GM12878 (cell line): ENCODE measurements at regions not wholly inside any gene's neighbourhood (a gene's known extent, or its start where the extent isn't known, plus 50 kb on each side); places are given as distances from the start of the nearest gene placed in this dataset.

Experiments
- ATAC-seq: fragments of 200-7000 bp; cut with Tn5 transposase; 3 replicates; pipeline ENCODE4 v1.9.1; 2020; ENCODE audit warnings: mild to moderate bottlenecking, moderate library complexity
- BruUV-seq: library from RNA; stranded (reverse); fragments of 400-500 nt; replicated peaks from 2 replicates; lab custom pipeline; 2021; lab: Mats Ljungman, UMichigan
- CTCF ChIA-PET: fragments of 300-600 bp; sonication (Branson Sonifier 250); formaldehyde crosslinking; extraction: SDS; loops from one replicate; lab custom pipeline; 2021; ENCODE audit warnings: inconsistent platforms; lab: Yijun Ruan, JAX
- POLR2A ChIA-PET: fragments of 350-600 bp; formaldehyde crosslinking; extraction: SDS; loops from one replicate; lab custom pipeline; 2021; ENCODE audit warnings: inconsistent platforms; lab: Charles Lee
- RAD21 ChIA-PET: fragments of 300-600 bp; sonication (Branson Sonifier 250); formaldehyde crosslinking; loops from one replicate; lab custom pipeline; 2023; ENCODE audit warnings: antibody characterized with exemption; ENCODE audit not compliant: unreplicated experiment; lab: Charles Lee
- SMC1A ChIA-PET: fragments of 300-600 bp; sonication (Branson Sonifier 250); formaldehyde crosslinking; loops from one replicate; lab custom pipeline; 2023; ENCODE audit not compliant: unreplicated experiment, uncharacterized antibody; lab: Charles Lee
- DNase-seq: peaks from one replicate; pipeline ENCODE4 v3.0.0-alpha.2; 2011; ENCODE audit warnings: low read depth, low spot score
- FAIRE-seq: peaks from 3 replicates; lab custom pipeline; 2011; peaks lifted over from hg19 to GRCh38; lab: Jason Lieb, UNC
- H2AFZ ChIP-seq: 2 replicates; pipeline ENCODE4 v1.6.0; 2011; ENCODE audit warnings: low read depth, low read length, control low read depth; ENCODE audit not compliant: control insufficient read depth
- H3K27ac ChIP-seq: 2 replicates; pipeline ENCODE4 v1.5.1; 2011; ENCODE audit warnings: control low read depth; ENCODE audit not compliant: control insufficient read depth, insufficient read depth
- H3K27me3 ChIP-seq, 2 experiments: replicated peaks in 1 of 2; 2 replicates each; pipeline versions ENCODE4 v1.6.0 to v1.6.1; 2011; ENCODE audit warnings: low read length in 1 of 2; ENCODE audit not compliant: control insufficient read depth in 2 of 2, insufficient read depth in 2 of 2
- H3K36me3 ChIP-seq, 2 experiments: 2 replicates each; pipeline ENCODE4 v1.5.1; 2011; ENCODE audit warnings: low read length in 1 of 2; ENCODE audit not compliant: control insufficient read depth in 2 of 2, insufficient read depth in 2 of 2
- H3K4me1 ChIP-seq: 2 replicates; pipeline ENCODE4 v1.6.1; 2011; ENCODE audit warnings: mild to moderate bottlenecking, low read length, moderate library complexity, mixed read lengths; ENCODE audit not compliant: control insufficient read depth, insufficient read depth
- H3K4me2 ChIP-seq: 2 replicates; pipeline ENCODE4 v1.6.0; 2011; ENCODE audit warnings: control low read depth; ENCODE audit not compliant: control insufficient read depth, insufficient read depth
- H3K4me3 ChIP-seq: fragments of 200-600 bp; sonication (generic); 2 replicates; pipeline ENCODE4 v1.5.1; 2016
- H3K79me2 ChIP-seq: 2 replicates; pipeline ENCODE4 v1.6.0; 2011; ENCODE audit warnings: low read length; ENCODE audit not compliant: control insufficient read depth, insufficient read depth
- H3K9ac ChIP-seq: 2 replicates; pipeline ENCODE4 v1.8.0; 2011; ENCODE audit warnings: low read length, control low read depth, mixed read lengths; ENCODE audit not compliant: control insufficient read depth, insufficient read depth
- H3K9me3 ChIP-seq: replicated peaks from 3 replicates; pipeline ENCODE4 v1.5.1; 2011; ENCODE audit warnings: mild to moderate bottlenecking, low read length; ENCODE audit not compliant: control insufficient read depth, insufficient read depth
- H4K20me1 ChIP-seq: 2 replicates; pipeline ENCODE4 v1.6.0; 2011; ENCODE audit not compliant: control insufficient read depth, insufficient read depth
- ASH2L ChIP-seq: fragments of 300-600, 200-600 bp; sonication (generic); IDR thresholded peaks from 2 replicates; pipeline ENCODE4 v1.6.1; 2017; ENCODE audit warnings: low read depth, mild to moderate bottlenecking, borderline replicate concordance
- GATAD2B ChIP-seq: fragments of 450-650 bp; conservative IDR thresholded peaks from 2 replicates; pipeline ENCODE4 v1.6.1; 2017; ENCODE audit warnings: low read depth, mild to moderate bottlenecking, moderate library complexity
- JUND ChIP-seq: IDR thresholded peaks from 2 replicates; pipeline ENCODE4 v1.6.1; 2012; ENCODE audit warnings: low read depth, mild to moderate bottlenecking, low read length, improper control_type of control experiment, moderate library complexity
- MTA2 ChIP-seq: fragments of 450-650 bp; IDR thresholded peaks from 2 replicates; pipeline ENCODE4 v1.6.1; 2016; ENCODE audit warnings: low read depth, mild to moderate bottlenecking, moderate library complexity
- POLR2AphosphoS5 ChIP-seq: IDR thresholded peaks from 2 replicates; pipeline ENCODE4 v1.6.1; 2011; ENCODE audit warnings: mild to moderate bottlenecking, low read length, inconsistent platforms
- POU2F2 ChIP-seq: IDR thresholded peaks from 3 replicates; pipeline ENCODE4 v1.6.1; 2011; ENCODE audit warnings: low read depth, mild to moderate bottlenecking, low read length, borderline replicate concordance
- RCOR1 ChIP-seq: conservative IDR thresholded peaks from 2 replicates; pipeline ENCODE4 v1.6.1; 2012; ENCODE audit warnings: low read depth, low read length, improper control_type of control experiment
- SKIL ChIP-seq: fragments of 450-650 bp; IDR thresholded peaks from 2 replicates; pipeline ENCODE4 v1.6.1; 2017; ENCODE audit warnings: mild to moderate bottlenecking, low read depth, inconsistent platforms; ENCODE audit not compliant: poor library complexity, severe bottlenecking
- SUPT20H ChIP-seq: IDR thresholded peaks from 2 replicates; pipeline ENCODE4 v1.6.1; 2011; ENCODE audit warnings: low read depth, mild to moderate bottlenecking, low read length, moderate library complexity, borderline replicate concordance; ENCODE audit not compliant: control insufficient read depth
- TARDBP ChIP-seq: IDR thresholded peaks from 2 replicates; pipeline ENCODE4 v1.6.1; 2016; ENCODE audit warnings: borderline replicate concordance
- ZNF217 ChIP-seq: fragments of 450-650 bp; IDR thresholded peaks from 2 replicates; pipeline ENCODE4 v1.6.1; 2017; ENCODE audit warnings: antibody characterized with exemption, mild to moderate bottlenecking
- WGBS: methylation state at CpG from one replicate; pipeline ENCODE4 v1.1.6; 2016; ENCODE audit warnings: low lambda C conversion rate; ENCODE audit not compliant: insufficient replicate concordance, insufficient coverage; ENCODE audit errors: missing lambda C conversion rate; 5-methylcytosine and 5-hydroxymethylcytosine counted together
- in situ Hi-C: fragments of 300-500 bp; cut with MboI; formaldehyde crosslinking; loops from 9 replicates; pipeline ENCODE4 v1.14.3; 2018; ENCODE audit warnings: mixed read lengths
- intact Hi-C: fragments of 100-400 bp; cut with micrococcal nuclease; formaldehyde crosslinking; loops from one replicate; pipeline ENCODE4 v1.14.2; 2022; ENCODE audit not compliant: unreplicated experiment
- TF ChIP-seq, protein P1 (sequence below): fragments of 450-650 bp; IDR thresholded peaks from 2 replicates; pipeline ENCODE4 v1.6.1; 2017; ENCODE audit warnings: antibody characterized with exemption, mild to moderate bottlenecking, moderate library complexity

DNA sequence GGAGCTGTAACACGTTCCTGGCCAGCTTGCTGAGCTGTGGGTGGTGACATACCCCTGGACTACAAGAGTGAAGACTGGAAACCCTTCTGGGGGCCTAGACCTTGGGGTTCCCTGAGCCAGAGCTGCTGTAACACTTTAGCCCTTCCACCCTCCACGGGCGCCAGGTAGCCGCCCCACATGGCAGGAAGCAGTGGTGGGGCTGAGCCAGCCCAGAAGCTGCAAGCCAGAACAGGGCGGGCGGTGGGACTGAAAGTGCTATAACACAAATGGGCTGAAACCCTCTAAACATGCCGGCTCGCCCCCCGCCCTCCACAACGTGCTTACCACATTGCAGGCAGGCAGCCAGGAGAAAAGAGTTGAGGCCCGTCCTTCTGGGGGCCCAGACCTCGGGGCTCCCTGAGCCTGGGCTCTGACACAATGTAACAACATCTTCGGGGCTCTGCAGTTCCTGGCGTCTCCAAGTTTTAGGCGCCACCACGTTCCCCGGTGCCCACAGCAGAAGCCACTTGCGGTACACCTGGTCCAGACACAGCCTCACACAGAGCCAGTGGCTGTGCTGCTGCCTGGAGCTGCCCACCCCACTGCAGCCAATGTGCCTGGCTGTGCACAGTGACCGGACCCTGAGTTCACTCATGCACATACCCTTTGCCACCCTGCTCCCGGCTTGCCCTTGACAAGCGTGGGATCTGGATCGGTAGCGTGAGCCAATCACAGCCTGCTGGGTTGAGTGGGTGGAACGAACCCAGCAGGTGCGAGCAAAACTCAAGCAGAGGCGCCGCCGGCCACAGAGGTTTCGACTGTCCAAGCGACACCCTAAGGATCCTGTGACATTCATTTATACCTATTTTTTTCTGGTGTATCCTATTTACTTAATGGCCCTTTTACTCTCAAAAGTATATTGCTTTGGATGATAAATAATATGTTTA, 127.4 kb upstream of the FHL2 start:
- DNase-seq = no peak
- H2AFZ ChIP-seq = no peak overlapping the region
- POLR2A ChIA-PET = no interaction called here
- H3K9me3 ChIP-seq = no peaks in the 10 kb centered on the region
- in situ Hi-C loops = no loop called here
- no peak overlapping the region for H3K9ac ChIP-seq
- H4K20me1 ChIP-seq = no peaks in the 10 kb centered on the region
- ATAC-seq = no peak
- no peak overlapping the region for H3K4me3 ChIP-seq
- FAIRE-seq = no peak
- H3K27me3 ChIP-seq = no peaks in the 10 kb centered on the region
- no peak overlapping the region for H3K27ac ChIP-seq
- BruUV-seq = no TSS peak
- SMC1A ChIA-PET = interaction anchor here (0.8 kb wide), 1 partner anchor 153 kb away, joined by 3 read pairs; no protein-coding TSS in a partner anchor
- WGBS = 47% methylated on average over 30 of the region's 30 CpGs
- H3K79me2 ChIP-seq = no peaks in the 10 kb centered on the region
- no peak overlapping the region for H3K4me2 ChIP-seq
- no peaks in the 10 kb centered on the region for H3K4me1 ChIP-seq
- TF ChIP-seq POLR2AphosphoS5 (no peak), GATAD2B (no peak), ASH2L (no peak), JUND (no peak), MTA2 (no peak), ZNF217 (no peak), SKIL (no peak), SUPT20H (no peak), POU2F2 (no peak), TARDBP (no peak), RCOR1 (no peak)
- TF ChIP-seq, protein P1, sequence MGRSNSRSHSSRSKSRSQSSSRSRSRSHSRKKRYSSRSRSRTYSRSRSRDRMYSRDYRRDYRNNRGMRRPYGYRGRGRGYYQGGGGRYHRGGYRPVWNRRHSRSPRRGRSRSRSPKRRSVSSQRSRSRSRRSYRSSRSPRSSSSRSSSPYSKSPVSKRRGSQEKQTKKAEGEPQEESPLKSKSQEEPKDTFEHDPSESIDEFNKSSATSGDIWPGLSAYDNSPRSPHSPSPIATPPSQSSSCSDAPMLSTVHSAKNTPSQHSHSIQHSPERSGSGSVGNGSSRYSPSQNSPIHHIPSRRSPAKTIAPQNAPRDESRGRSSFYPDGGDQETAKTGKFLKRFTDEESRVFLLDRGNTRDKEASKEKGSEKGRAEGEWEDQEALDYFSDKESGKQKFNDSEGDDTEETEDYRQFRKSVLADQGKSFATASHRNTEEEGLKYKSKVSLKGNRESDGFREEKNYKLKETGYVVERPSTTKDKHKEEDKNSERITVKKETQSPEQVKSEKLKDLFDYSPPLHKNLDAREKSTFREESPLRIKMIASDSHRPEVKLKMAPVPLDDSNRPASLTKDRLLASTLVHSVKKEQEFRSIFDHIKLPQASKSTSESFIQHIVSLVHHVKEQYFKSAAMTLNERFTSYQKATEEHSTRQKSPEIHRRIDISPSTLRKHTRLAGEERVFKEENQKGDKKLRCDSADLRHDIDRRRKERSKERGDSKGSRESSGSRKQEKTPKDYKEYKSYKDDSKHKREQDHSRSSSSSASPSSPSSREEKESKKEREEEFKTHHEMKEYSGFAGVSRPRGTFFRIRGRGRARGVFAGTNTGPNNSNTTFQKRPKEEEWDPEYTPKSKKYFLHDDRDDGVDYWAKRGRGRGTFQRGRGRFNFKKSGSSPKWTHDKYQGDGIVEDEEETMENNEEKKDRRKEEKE = no peak
- RAD21 ChIA-PET = no interaction called here
- CTCF ChIA-PET = interaction anchor here (1.4 kb wide), 1 partner anchor 181 kb away, joined by 3 read pairs; no protein-coding TSS in a partner anchor
- H3K36me3 ChIP-seq = no peaks in the 10 kb centered on the region
- intact Hi-C loops = no loop called here
